ENCODE measurements at regions not wholly inside any gene's neighbourhood (a gene's known extent, or its start where the extent isn't known, plus 50 kb on each side); places are given as distances from the start of the nearest gene placed in this dataset.
"Not testable (repeated sequence)": the region's sequence is repeated elsewhere in the genome, so short reads cannot be mapped to it uniquely, and the experiment has no call there.

DNA sequence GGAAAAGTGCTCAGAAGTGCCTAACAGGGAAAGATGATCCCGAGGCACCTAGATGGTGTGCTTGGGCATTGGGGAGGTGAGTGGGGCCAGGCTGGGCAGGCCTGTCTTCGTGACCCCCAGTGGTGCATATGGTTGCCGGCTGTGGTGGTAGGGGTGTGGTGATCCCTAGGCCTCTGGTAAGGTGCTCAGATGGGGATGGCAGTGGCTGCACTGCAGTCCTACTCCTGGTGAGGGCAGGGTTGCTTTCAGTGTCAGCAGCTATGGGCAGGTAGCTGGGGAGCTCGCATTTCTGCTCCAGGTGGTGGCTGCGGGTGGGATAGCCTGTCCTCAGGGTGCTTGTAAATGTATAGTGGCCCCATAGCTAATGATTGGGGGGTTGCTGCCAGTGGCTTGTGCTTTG, 154.0 kb downstream of the RAMP3 start:
- no peak overlapping the region for H3K9ac ChIP-seq (ENCODE audit: low read depth, low read length, poor library complexity, severe bottlenecking)
- no peaks in the 10 kb centered on the region; the same call in 1 of the 2 replicates for H3K9me3 ChIP-seq (ENCODE audit: insufficient read depth, low read depth, low read length)
- no peaks in the 10 kb centered on the region for H3K4me1 ChIP-seq (ENCODE audit: insufficient read depth, low read length, poor library complexity, severe bottlenecking)
- H4K20me1 ChIP-seq (ENCODE audit: insufficient read depth, low read length, poor library complexity, severe bottlenecking) = no peaks in the 10 kb centered on the region
- no peaks in the 10 kb centered on the region for H3K27me3 ChIP-seq (ENCODE audit: insufficient read depth, low read length, poor library complexity, severe bottlenecking)
- H3F3A ChIP-seq (ENCODE audit: low read depth) = no peaks in the 10 kb centered on the region
- no peaks in the 10 kb centered on the region for H3K9me2 ChIP-seq (replicated peaks; ENCODE audit: low read depth, low read length)
- H2AFZ ChIP-seq (ENCODE audit: low read length) = no peak overlapping the region
- no peak overlapping the region for H3K4me2 ChIP-seq (ENCODE audit: low read depth, low read length, poor library complexity, severe bottlenecking)
- H3K4me3 ChIP-seq (ENCODE audit: low read length, poor library complexity, severe bottlenecking) = no peak overlapping the region
- H3K79me2 ChIP-seq (ENCODE audit: insufficient read depth, low read length) = no peaks in the 10 kb centered on the region
- H3K36me3 ChIP-seq (ENCODE audit: insufficient read depth, low read length) = no peaks in the 10 kb centered on the region
- TF ChIP-seq, protein P1, sequence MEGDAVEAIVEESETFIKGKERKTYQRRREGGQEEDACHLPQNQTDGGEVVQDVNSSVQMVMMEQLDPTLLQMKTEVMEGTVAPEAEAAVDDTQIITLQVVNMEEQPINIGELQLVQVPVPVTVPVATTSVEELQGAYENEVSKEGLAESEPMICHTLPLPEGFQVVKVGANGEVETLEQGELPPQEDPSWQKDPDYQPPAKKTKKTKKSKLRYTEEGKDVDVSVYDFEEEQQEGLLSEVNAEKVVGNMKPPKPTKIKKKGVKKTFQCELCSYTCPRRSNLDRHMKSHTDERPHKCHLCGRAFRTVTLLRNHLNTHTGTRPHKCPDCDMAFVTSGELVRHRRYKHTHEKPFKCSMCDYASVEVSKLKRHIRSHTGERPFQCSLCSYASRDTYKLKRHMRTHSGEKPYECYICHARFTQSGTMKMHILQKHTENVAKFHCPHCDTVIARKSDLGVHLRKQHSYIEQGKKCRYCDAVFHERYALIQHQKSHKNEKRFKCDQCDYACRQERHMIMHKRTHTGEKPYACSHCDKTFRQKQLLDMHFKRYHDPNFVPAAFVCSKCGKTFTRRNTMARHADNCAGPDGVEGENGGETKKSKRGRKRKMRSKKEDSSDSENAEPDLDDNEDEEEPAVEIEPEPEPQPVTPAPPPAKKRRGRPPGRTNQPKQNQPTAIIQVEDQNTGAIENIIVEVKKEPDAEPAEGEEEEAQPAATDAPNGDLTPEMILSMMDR (conservative IDR thresholded peaks at IDR 0.05; ENCODE audit: low read length) = no peak
- no peak for TF ChIP-seq EZH2phosphoT487 (IDR thresholded peaks at IDR 0.05; ENCODE audit: borderline replicate concordance)

DNA sequence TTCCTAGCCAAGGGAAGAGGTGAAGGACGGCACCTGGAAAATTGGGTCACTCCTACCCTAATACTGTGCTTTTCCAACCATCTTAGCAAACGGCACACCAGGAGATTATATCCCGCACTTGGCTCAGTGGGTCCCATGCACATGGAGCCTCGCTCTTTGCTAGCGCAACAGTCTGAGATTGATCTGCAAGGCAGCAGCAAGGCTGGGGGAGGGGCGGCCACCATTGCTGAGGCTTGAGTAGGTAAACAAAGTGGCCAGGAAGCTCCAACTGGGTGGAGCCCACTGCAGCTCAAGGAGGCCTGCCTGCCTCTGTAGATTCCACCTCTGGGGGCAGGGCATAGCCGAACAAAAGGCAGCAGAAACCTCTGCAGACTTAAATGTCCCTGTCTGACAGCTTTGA, 157.9 kb downstream of the RAMP3 start:
- not testable (repeated sequence) for H2AFZ ChIP-seq (ENCODE audit: low read length); H3K9me2 ChIP-seq (replicated peaks; ENCODE audit: low read depth, low read length); H3F3A ChIP-seq (ENCODE audit: low read depth); H3K27me3 ChIP-seq (ENCODE audit: insufficient read depth, low read length, poor library complexity, severe bottlenecking); H4K20me1 ChIP-seq (ENCODE audit: insufficient read depth, low read length, poor library complexity, severe bottlenecking); H3K4me1 ChIP-seq (ENCODE audit: insufficient read depth, low read length, poor library complexity, severe bottlenecking); H3K4me3 ChIP-seq (ENCODE audit: low read length, poor library complexity, severe bottlenecking); H3K79me2 ChIP-seq (ENCODE audit: insufficient read depth, low read length); H3K9me3 ChIP-seq (ENCODE audit: insufficient read depth, low read depth, low read length); H3K36me3 ChIP-seq (ENCODE audit: insufficient read depth, low read length); H3K4me2 ChIP-seq (ENCODE audit: low read depth, low read length, poor library complexity, severe bottlenecking); H3K9ac ChIP-seq (ENCODE audit: low read depth, low read length, poor library complexity, severe bottlenecking)

DNA sequence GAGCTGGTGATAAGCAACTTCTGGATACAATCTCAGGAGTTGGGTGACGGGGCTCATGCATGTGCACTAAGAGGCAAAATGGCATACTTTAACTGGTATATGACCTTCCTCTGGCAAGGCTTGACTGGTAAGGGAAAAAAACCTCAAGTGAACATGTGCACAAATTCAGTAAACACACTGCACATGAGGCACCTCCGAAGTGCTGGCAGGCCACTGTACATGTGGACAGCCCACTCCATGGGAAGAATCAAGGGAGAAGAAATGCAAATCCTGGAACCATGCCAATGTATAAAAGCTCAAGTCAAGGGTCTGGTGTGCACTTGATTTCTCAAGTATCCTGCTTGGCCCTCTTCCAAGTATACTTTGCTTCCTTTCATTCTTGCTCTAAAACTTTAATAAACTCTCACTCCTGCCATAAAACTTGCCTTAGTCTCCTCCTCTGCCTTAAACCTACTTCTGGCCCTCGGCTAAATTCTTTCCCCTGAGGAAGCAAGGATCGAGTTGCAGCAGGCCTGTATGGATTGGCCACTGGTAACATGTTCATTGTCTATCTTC, 167.2 kb downstream of the RAMP3 start:
- Histone ChIP-seq H3K9me3 (ENCODE audit: insufficient read depth, low read depth, low read length) (no peaks in the 10 kb centered on the region), H3K4me2 (ENCODE audit: low read depth, low read length, poor library complexity, severe bottlenecking) (no peak overlapping the region), H3K27me3 (ENCODE audit: insufficient read depth, low read length, poor library complexity, severe bottlenecking) (no peaks in the 10 kb centered on the region), H3K9me2 (replicated peaks; ENCODE audit: low read depth, low read length) (no peaks in the 10 kb centered on the region), H3F3A (ENCODE audit: low read depth) (no peaks in the 10 kb centered on the region), H3K4me3 (ENCODE audit: low read length, poor library complexity, severe bottlenecking) (no peak overlapping the region), H4K20me1 (ENCODE audit: insufficient read depth, low read length, poor library complexity, severe bottlenecking) (no peaks in the 10 kb centered on the region), H2AFZ (ENCODE audit: low read length) (no peak overlapping the region), H3K9ac (ENCODE audit: low read depth, low read length, poor library complexity, severe bottlenecking) (no peak overlapping the region), H3K36me3 (ENCODE audit: insufficient read depth, low read length) (no peaks in the 10 kb centered on the region), H3K79me2 (ENCODE audit: insufficient read depth, low read length) (no peaks in the 10 kb centered on the region), H3K4me1 (ENCODE audit: insufficient read depth, low read length, poor library complexity, severe bottlenecking) (no peaks in the 10 kb centered on the region)
- no peak for TF ChIP-seq EZH2phosphoT487 (IDR thresholded peaks at IDR 0.05; ENCODE audit: borderline replicate concordance)
- TF ChIP-seq, protein P1 (conservative IDR thresholded peaks at IDR 0.05; ENCODE audit: low read length) = no peak

DNA sequence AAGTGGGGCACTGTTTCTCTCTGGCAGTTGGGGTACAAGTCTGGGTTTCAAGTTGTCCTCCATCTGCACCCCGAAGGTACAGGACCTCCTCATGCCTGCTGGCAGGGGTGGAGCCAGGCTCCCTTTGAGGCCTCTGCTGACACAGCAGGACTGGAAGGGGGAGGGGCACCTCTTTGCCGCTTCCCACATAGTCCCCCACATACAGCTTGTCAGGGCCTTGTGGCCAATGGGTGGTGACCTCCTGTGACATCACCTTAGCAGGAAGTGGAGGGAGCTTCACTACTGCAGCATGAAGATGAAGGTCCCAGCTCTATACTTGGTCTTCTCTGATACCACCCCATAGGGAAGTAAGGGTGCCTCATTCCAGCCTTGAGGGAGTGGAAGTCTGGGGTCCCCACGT, 167.8 kb downstream of the RAMP3 start:
- H3K4me3 ChIP-seq (ENCODE audit: low read length, poor library complexity, severe bottlenecking) = no peak overlapping the region
- no peaks in the 10 kb centered on the region for H4K20me1 ChIP-seq (ENCODE audit: insufficient read depth, low read length, poor library complexity, severe bottlenecking)
- H3K36me3 ChIP-seq (ENCODE audit: insufficient read depth, low read length) = no peaks in the 10 kb centered on the region
- H3K4me2 ChIP-seq (ENCODE audit: low read depth, low read length, poor library complexity, severe bottlenecking) = no peak overlapping the region
- TF ChIP-seq EZH2phosphoT487 (IDR thresholded peaks at IDR 0.05; ENCODE audit: borderline replicate concordance) = no peak
- TF ChIP-seq, protein P1 (conservative IDR thresholded peaks at IDR 0.05; ENCODE audit: low read length) = no peak
- no peaks in the 10 kb centered on the region for H3K27me3 ChIP-seq (ENCODE audit: insufficient read depth, low read length, poor library complexity, severe bottlenecking)
- no peak overlapping the region for H3K9ac ChIP-seq (ENCODE audit: low read depth, low read length, poor library complexity, severe bottlenecking)
- H3F3A ChIP-seq (ENCODE audit: low read depth) = no peaks in the 10 kb centered on the region
- H3K9me3 ChIP-seq (ENCODE audit: insufficient read depth, low read depth, low read length) = no peaks in the 10 kb centered on the region
- H2AFZ ChIP-seq (ENCODE audit: low read length) = no peak overlapping the region
- no peaks in the 10 kb centered on the region for H3K4me1 ChIP-seq (ENCODE audit: insufficient read depth, low read length, poor library complexity, severe bottlenecking)
- H3K9me2 ChIP-seq (replicated peaks; ENCODE audit: low read depth, low read length) = no peaks in the 10 kb centered on the region
- no peaks in the 10 kb centered on the region for H3K79me2 ChIP-seq (ENCODE audit: insufficient read depth, low read length)
